RWPE2 (cell line): ENCODE measurements at regions not wholly inside any gene's neighbourhood (a gene's known extent, or its start where the extent isn't known, plus 50 kb on each side); places are given as distances from the start of the nearest gene placed in this dataset.

Source experiments
- ATAC-seq: fragments of 200-7000 bp; cut with Tn5 transposase; 3 replicates; pipeline ENCODE4 v1.9.1; 2021; ENCODE audit warnings: low read depth
- DNase-seq: peaks from one replicate; pipeline ENCODE4 v3.0.0-alpha.2; 2020; ENCODE audit warnings: low spot score
- H3K27ac ChIP-seq: fragments of 450-650 bp; 2 replicates; pipeline ENCODE4 v1.5.1; 2017; ENCODE audit warnings: mild to moderate bottlenecking; ENCODE audit not compliant: poor library complexity, severe bottlenecking
- H3K27me3 ChIP-seq: fragments of 250-450 bp; sonication (Bioruptor Pico); 2 replicates; pipeline ENCODE4 v1.5.1; 2021; ENCODE audit warnings: mild to moderate bottlenecking, moderate library complexity; ENCODE audit not compliant: insufficient read depth, poor library complexity, severe bottlenecking
- H3K36me3 ChIP-seq: fragments of 250-450 bp; sonication (Bioruptor Pico); 2 replicates; pipeline ENCODE4 v1.5.1; 2020; ENCODE audit warnings: low read depth, mild to moderate bottlenecking, moderate library complexity
- H3K4me1 ChIP-seq: fragments of 250-450 bp; sonication (Bioruptor Pico); 2 replicates; pipeline ENCODE4 v1.5.1; 2021; ENCODE audit warnings: mild to moderate bottlenecking, moderate library complexity; ENCODE audit not compliant: insufficient read depth, poor library complexity, severe bottlenecking
- H3K4me3 ChIP-seq: fragments of 250-450 bp; sonication (Bioruptor Pico); 2 replicates; pipeline ENCODE4 v1.5.1; 2021; ENCODE audit warnings: mild to moderate bottlenecking, moderate library complexity; ENCODE audit not compliant: severe bottlenecking
- H3K9me3 ChIP-seq: fragments of 250-450 bp; sonication (Bioruptor Pico); 2 replicates; pipeline ENCODE4 v1.5.1; 2021; ENCODE audit warnings: mild to moderate bottlenecking, moderate library complexity; ENCODE audit not compliant: severe bottlenecking
- TF ChIP-seq, protein P1 (sequence below): fragments of 450-650 bp; IDR thresholded peaks from one replicate; pipeline ENCODE4 v1.5.1; 2017; ENCODE audit warnings: mild to moderate bottlenecking, moderate library complexity; ENCODE audit not compliant: poor library complexity, severe bottlenecking

- Histone ChIP-seq H3K36me3 (no peaks in the 10 kb centered on the region), H3K27ac (no peak overlapping the region), H3K4me3 (no peak overlapping the region), H3K27me3 (no peaks in the 10 kb centered on the region), H3K9me3 (no peaks in the 10 kb centered on the region), H3K4me1 (no peaks in the 10 kb centered on the region)
- ATAC-seq (no peak), DNase-seq (no peak)
- TF ChIP-seq, protein P1, sequence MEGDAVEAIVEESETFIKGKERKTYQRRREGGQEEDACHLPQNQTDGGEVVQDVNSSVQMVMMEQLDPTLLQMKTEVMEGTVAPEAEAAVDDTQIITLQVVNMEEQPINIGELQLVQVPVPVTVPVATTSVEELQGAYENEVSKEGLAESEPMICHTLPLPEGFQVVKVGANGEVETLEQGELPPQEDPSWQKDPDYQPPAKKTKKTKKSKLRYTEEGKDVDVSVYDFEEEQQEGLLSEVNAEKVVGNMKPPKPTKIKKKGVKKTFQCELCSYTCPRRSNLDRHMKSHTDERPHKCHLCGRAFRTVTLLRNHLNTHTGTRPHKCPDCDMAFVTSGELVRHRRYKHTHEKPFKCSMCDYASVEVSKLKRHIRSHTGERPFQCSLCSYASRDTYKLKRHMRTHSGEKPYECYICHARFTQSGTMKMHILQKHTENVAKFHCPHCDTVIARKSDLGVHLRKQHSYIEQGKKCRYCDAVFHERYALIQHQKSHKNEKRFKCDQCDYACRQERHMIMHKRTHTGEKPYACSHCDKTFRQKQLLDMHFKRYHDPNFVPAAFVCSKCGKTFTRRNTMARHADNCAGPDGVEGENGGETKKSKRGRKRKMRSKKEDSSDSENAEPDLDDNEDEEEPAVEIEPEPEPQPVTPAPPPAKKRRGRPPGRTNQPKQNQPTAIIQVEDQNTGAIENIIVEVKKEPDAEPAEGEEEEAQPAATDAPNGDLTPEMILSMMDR, result no peak
These were observed 385.2 kb downstream of the NPIPA8 start for GRCh38 chr16:17951378-17951777.

DNA sequence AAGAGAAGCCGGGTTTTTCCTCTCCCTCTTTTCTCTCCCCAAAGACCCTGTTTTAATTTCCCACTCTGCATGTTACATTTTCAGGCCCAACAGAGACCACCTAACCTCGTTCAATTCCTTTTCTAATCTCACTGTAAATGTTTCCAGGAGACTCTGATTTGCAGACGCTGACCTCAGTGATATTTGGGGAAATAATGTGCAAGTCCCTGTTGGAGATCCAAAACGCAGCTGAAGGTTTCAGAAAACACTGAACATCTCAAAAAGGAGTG lies 386.6 kb downstream of the NPIPA8 start:
- Histone ChIP-seq H3K4me3 (no peak overlapping the region), H3K9me3 (no peaks in the 10 kb centered on the region), H3K4me1 (no peaks in the 10 kb centered on the region), H3K27me3 (no peaks in the 10 kb centered on the region), H3K27ac (no peak overlapping the region), H3K36me3 (no peaks in the 10 kb centered on the region)
- ATAC-seq (no peak), DNase-seq (no peak)
- TF ChIP-seq, protein P1, result no peak

- DNase-seq, result no peak
- no peak overlapping the region for H3K27ac ChIP-seq
- no peak for ATAC-seq
- no peaks in the 10 kb centered on the region for H3K4me1 ChIP-seq
- no peaks in the 10 kb centered on the region for H3K9me3 ChIP-seq
- no peaks in the 10 kb centered on the region for H3K36me3 ChIP-seq
- TF ChIP-seq, protein P1, result no peak
- no peak overlapping the region for H3K4me3 ChIP-seq
- H3K27me3 ChIP-seq, result no peaks in the 10 kb centered on the region
These were observed 387.2 kb downstream of the NPIPA8 start for GRCh38 chr16:17949141-17949981.

DNA sequence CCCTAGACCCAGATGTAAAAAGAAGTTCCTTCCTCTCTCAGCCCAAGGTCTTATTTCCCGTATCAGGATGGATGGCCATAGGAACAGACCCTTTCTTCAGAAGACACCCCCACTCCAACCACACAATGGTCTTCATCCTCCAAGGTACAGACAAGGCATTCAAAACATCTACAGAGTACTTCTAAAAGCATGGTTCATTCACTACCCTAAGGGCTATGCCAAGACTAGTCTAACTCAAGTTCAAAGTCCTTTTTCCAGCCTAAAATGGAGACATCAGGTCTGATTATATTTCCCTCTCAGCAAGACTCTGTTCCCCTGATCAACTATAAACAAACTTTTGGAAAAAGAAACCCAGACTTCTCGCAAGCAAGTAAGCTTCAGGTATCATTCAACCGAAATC lies 388.9 kb downstream of the NPIPA8 start:
- no peak overlapping the region for H3K27ac ChIP-seq
- H3K36me3 ChIP-seq, result no peaks in the 10 kb centered on the region
- DNase-seq, result no peak
- TF ChIP-seq, protein P1, result no peak
- no peaks in the 10 kb centered on the region for H3K27me3 ChIP-seq
- H3K9me3 ChIP-seq, result no peaks in the 10 kb centered on the region
- ATAC-seq, result no peak
- H3K4me1 ChIP-seq, result no peaks in the 10 kb centered on the region
- no peak overlapping the region for H3K4me3 ChIP-seq

GRCh38 chr16:17947165-17947564 lies 389.4 kb downstream of the NPIPA8 start:
- no peaks in the 10 kb centered on the region for H3K27me3 ChIP-seq
- no peak overlapping the region for H3K4me3 ChIP-seq
- DNase-seq, result no peak
- TF ChIP-seq, protein P1, result no peak
- no peaks in the 10 kb centered on the region for H3K4me1 ChIP-seq
- H3K27ac ChIP-seq, result no peak overlapping the region
- H3K9me3 ChIP-seq, result no peaks in the 10 kb centered on the region
- no peak for ATAC-seq
- H3K36me3 ChIP-seq, result no peaks in the 10 kb centered on the region
